GM10248 (cell line): ENCODE measurements at regions not wholly inside any gene's neighbourhood (a gene's known extent, or its start where the extent isn't known, plus 50 kb on each side); places are given as distances from the start of the nearest gene placed in this dataset.

Experiments
- CTCF ChIA-PET: fragments of 300-600 bp; sonication (Branson Sonifier 250); formaldehyde crosslinking; extraction: SDS; loops from one replicate; lab custom pipeline; 2021; ENCODE audit warnings: antibody characterized with exemption; lab: Yijun Ruan, JAX
- POLR2A ChIA-PET: fragments of 350-650 bp; sonication (Branson Sonifier 250); formaldehyde crosslinking; extraction: SDS; loops from one replicate; lab custom pipeline; 2020; ENCODE audit warnings: antibody characterized with exemption; lab: Yijun Ruan, JAX
- DNase-seq: peaks from one replicate; pipeline ENCODE4 v3.0.0; 2012; ENCODE audit errors: extremely low spot score
- CTCF ChIP-seq: IDR thresholded peaks from 2 replicates; pipeline ENCODE4 v1.5.1; 2012; ENCODE audit warnings: mild to moderate bottlenecking, low read depth; ENCODE audit errors: extremely low read depth, missing control alignments, control extremely low read depth

- no peak for TF ChIP-seq CTCF
- no peak for DNase-seq
- ChIA-PET CTCF (interaction anchor here (0.8 to 2.5 kb wide), 5 partner anchors 10 to 287 kb away, joined by 3 to 8 read pairs (median 4); no protein-coding TSS in a partner anchor), POLR2A (no interaction called here)
Measured at GRCh38 chr4:184550476-184550875, 76.1 kb upstream of the IRF2 start.

- ChIA-PET CTCF (interaction anchor here (2.5 kb wide), 1 partner anchor 12 kb away, joined by 7 read pairs; no protein-coding TSS in a partner anchor), POLR2A (no interaction called here)
- no peak for TF ChIP-seq CTCF
- no peak for DNase-seq
Measured at GRCh38 chr4:184548648-184549341, 74.4 kb upstream of the IRF2 start.

- ChIA-PET POLR2A (no interaction called here), CTCF (no interaction called here)
- TF ChIP-seq CTCF: no peak
- DNase-seq: no peak
Measured at GRCh38 chr4:184548316-184548647, 73.9 kb upstream of the IRF2 start.

- CTCF ChIA-PET: interaction anchor here (2.2 to 2.6 kb wide), 2 partner anchors 18 to 281 kb away, joined by 5 to 6 read pairs; no protein-coding TSS in a partner anchor
- TF ChIP-seq CTCF: no peak
- no peak for DNase-seq
- POLR2A ChIA-PET: no interaction called here
Measured at GRCh38 chr4:184544788-184545409, 70.5 kb upstream of the IRF2 start.

- TF ChIP-seq CTCF: no peak
- DNase-seq: no peak
- ChIA-PET CTCF (interaction anchor here (1.3 kb wide), 1 partner anchor 278 kb away, joined by 4 read pairs; no protein-coding TSS in a partner anchor), POLR2A (no interaction called here)
Measured at GRCh38 chr4:184541907-184542306, 67.6 kb upstream of the IRF2 start.

- ChIA-PET POLR2A (no interaction called here), CTCF (interaction anchor here (0.7 to 2.9 kb wide), 4 partner anchors 11 to 277 kb away, joined by 3 to 19 read pairs (median 4); no protein-coding TSS in a partner anchor)
- no peak for TF ChIP-seq CTCF
- DNase-seq: no peak
Measured at GRCh38 chr4:184540307-184540706, 66.0 kb upstream of the IRF2 start.
